NCI-H82 treated with DMSO at 0.1 percent for 48 hours (cell line): ENCODE measurements at regions not wholly inside any gene's neighbourhood (a gene's known extent, or its start where the extent isn't known, plus 50 kb on each side); places are given as distances from the start of the nearest gene placed in this dataset.

Experiments
- DNase-seq: peaks from one replicate; lab custom pipeline; 2025; ENCODE audit not compliant: unreplicated experiment; lab: John Stamatoyannopoulos, UW

DNA sequence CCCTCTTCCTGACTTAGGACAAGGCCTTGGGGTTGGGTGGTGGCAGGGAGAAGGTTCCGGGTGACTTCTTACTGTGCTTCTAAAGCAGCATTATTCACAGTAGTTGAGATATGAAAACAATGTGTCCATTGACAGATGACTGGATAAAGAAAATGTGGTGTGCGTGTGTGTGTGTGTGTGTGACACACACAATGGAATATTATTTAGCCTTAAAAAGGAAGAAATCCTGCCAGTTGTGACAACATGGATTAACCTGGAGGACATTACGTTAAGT, 128.1 kb upstream of the RASGRP1 start:
- no peak for DNase-seq

DNA sequence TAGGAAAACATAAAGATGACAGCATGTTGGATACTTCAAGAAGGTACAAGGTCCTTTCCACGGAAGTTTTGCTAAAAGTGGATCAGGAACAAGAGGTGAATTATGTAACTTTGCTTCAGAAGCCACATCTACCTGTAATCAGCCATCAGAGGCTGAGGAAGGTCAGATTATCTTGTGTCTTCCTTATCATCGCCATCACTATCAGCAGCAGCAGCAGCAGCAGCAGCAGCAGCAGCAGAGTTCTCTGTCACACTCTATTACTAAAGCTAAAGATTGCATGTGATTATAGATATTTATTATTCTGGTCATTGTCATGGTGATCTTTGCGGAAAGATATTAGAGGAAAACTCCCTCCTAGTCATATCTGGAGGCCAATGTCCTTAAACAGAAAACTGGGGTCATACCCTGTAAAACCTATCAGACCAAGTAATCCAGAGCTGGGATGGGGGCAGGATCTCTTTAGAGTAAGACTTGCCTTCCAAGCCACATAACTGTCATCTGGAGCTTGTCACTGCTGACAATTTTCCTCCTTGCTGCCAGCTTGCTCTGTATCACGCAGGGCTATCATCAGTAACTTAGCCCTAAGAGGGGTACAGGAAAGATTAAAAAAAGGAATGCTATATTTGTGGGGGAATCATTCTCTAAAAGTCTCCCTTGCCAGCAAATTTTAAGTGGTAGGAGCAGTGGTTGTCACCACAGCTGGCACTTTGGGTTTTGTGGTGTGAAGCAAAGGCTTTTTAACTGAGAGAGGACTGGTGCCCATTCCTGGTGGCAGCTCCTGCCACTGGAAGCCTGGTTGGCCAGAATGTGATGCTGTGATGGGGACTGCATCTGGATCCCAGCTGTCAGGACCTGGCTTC, 130.9 kb upstream of the RASGRP1 start:
- DNase-seq, result no peak

DNA sequence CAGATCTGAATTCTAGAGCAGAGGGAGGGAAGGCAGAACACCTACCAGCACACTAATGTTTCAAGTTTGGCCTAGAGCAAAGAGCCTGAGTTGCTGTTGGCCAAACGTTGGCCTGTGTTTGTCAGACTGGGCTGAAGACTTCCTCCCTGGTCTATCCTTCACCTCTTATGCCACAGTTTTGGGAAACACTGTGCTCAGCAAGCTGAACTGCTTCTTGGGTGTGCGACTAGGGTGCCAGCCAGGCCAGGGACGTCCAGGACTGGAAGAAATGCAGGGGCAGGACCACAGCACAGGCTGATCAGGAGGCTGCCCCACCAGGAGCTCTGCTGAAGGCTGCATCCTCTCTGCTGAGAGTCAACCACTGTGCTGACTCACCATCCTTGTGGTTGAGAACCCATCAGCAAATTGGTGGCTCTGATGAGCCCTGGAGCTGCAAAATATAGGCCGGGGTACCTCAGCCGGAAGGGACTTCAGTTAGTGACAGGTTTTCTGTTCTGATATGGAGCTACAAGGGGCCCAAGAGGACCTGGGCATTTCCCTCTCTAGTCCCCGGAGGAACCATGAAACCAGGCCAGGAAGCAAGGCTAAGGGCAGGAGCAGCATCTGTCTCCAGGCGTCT, 131.6 kb upstream of the RASGRP1 start:
- no peak for DNase-seq

DNA sequence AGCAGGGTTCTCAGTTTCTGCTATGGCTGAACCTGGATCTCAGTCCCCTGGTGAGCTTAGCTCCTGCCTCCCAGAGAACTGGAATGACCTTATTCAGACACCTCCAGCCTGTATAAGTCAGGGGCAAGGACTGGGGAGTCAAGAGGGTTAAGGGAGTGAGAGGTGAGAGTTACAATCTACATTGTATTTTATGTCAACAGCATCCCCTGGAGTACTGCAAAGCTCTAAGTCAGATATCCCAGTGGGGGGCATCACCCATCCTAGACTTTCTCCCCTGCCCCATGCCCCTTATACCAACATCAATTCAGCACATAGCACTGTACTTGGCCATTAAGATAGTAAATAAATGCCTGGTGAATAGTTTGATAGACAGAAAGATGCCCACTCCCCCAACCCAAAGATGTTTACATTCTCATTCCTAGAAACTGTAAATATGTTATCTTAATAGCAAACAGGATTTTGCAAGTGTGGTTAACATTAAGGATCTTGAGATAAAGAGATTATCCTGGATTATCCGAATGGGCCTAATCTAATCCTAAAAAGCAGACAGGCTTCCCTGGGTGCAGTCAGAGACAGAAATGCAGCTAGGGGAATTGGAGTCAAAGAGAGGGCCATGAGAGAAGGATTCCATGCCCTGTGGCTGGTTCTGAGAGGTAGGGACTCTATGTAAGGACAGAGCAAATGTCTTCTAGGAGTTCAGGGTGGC, 132.3 kb upstream of the RASGRP1 start:
- DNase-seq, result peak; percentile 30

DNA sequence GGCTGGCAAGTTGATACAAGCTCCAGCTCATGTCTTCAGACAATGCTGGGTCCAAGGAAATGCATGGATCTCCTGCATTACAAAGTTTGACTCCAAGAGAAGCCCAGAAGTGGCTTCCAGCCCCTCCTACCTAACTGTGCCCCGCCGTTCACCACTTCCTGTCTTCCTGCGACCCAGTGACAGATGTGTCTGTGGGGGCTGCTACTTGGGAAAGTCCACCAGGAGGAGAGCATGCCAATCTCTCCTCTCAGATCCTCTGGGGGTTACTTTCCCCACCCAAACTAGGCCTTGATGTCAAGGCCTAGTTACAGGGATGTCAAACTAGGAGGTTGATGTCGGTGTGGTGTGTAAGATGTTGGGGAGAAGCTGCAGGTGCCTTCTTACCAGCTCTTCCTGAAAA, 133.6 kb upstream of the RASGRP1 start:
- no peak for DNase-seq

DNA sequence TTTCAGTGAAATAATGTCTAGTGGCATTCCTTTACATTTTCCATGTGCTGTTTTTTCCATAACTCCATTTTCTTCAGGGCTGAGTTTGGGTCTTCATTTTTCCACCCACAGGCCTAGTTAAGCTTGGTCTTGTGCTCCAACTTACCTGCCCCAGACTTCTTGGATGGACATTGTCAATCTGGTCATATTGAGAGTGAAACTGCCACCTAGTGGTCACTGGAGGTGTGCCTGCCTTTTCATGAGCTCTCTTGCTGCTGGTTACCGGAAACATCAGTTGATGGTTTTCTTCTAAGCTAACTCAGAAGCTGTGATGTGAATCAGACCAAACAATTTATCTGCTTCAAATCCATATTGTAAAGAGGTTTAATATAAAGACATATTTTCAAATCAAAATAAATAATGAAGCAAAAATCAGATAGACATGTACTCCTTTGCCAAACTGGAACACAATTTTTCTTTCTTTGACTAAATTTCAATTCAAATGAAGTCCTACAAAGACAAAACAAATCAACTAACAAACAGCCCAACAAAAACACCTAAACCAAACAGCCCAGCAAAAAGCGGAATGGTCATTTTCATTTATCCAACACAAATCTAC, 135.1 kb upstream of the RASGRP1 start:
- no peak for DNase-seq

DNA sequence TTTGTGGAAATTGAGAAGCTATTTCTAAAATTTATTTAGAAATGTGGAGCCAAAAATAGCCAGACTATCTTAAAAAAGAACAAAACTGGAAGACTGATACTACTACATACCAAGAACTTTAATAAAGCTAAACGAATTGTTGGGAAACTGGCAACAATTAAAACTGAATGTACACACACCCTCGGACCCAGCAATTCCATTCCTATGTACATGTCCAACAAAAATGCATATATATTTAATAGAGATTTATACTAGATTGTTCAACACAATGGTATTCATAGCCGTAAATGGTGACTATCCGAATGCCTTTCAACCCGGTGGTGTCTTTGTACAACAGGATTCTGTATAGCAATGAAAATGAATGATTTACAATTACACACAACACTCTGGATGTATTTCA, 136.5 kb upstream of the RASGRP1 start:
- no peak for DNase-seq

DNA sequence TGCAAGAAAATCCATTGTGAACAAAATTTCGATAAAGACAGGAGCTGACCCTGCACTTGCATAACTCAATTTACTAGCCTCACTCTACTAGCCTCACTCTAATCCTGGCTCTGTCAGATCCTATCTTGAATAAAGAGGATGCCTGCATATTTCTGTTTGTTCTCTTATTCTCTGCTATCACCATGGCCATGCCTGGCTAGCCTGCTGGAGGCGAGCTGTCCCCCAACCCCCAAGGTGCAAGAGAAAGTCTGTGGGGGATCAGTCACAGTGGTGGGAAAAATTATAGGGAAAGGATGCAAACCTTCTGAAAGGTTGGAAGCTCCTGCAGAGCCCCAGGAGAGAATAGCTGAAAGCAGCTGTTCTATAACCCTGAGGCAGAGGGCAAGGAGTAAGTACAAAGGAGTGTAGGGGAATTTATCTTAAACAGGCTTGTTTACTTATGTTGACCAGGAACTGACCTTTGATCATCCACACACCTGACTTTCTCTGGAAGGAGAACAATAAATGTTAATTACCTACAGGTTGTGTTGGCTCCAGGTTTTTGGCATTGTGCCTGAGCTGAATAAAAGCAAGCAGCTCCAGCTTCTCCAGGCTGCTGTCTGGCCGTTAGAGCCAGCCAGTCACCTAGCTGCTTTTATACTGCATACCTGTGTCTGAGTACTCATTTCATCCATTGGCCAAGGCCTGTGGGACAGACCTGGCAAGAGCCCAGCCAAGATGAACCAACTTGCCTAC, 137.7 kb upstream of the RASGRP1 start:
- no peak for DNase-seq

DNA sequence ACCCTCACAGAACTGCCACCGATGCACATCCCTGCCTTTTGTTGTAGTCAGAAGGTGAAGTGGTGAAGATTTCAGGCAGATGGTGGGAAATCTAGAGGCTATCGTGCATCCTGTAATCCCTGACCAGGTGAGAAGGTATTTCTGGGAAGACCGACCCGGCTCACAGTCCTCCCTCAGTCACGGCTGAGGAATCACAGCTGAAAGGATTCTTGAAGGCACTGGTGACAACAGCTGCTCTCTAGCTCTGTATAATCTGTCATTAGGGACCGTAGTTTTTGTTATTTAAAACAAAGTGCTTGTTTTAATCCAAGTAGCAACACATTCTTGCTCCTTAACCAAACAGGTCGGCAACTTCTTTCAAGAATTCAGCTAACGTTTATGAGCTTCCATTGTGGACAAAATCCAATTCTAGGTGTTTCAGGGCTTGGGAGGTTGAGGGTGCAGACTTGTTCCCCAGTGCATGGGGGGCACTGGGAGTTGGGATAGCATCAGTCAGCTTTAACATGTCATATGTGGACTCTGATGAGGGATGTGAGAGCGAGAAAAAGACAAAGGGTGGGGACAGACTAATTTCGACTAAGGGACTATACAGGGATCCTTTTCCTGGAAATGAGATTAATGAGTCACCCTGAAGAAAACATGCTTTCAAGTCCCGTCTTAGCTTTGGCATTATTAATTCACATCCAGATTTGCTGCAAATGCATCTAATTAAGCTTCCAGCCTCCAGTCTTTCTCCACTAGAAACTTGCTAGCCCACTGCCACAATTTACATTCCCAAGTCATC, 141.0 kb upstream of the RASGRP1 start:
- no peak for DNase-seq

DNA sequence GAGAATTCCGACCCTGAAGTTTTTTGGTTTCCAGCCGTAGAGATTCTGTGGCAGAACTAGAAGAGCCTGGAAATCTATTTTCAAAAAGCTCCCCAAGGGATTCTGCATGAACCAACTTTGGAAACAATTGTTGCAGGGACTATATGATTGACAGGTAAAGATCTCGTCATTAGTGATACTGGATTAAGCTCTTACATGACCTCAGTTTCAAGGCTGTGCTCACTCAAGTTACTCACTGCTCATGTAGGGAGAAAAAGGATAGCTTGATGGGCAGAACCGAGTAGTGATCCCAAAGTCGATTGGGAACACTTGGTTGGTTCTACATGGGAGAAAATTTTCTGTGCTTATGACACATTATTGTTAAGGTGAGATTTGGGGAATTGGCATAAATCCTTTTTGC, 142.3 kb upstream of the RASGRP1 start:
- DNase-seq, result no peak

DNA sequence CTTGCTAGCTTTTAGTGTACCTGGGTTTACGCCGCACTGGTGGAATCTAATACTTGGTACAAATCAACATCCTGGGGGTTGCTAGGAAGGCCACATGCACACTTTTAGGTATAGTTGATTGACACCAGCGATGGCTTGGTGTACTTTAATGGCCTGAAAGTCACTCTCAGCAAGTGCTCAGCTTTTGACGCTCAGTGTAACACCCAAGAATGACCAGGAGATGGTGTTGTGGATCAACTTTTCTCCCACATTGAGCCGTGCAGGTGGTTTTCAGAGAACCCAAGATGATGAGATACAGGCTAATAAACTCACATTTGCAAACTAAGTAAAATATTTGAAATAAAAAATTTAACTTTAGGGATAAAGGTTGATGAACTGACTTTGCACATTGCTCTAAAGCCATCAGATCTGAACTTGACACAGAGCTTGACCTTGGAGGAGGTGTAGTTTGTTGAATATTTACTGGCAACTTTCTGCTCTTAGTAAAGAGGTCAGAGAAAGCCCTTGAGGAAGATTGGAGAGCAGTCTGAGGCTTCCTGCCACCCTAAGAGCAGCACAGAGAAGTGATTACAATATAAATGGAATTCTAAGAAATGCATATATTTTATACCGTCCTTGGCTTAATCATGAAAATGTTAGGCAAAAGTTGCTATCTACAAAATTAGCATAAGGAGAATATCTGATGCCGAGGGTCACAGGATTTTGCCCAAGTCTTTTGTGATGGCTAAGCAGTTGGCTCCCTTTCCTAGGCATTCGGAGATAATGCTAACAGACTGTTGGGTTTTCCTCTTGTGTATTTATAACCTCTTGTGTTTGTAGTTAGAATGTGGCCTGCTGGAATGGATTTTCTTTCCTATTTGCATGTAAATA, 143.4 kb upstream of the RASGRP1 start:
- peak; percentile 20 for DNase-seq

DNA sequence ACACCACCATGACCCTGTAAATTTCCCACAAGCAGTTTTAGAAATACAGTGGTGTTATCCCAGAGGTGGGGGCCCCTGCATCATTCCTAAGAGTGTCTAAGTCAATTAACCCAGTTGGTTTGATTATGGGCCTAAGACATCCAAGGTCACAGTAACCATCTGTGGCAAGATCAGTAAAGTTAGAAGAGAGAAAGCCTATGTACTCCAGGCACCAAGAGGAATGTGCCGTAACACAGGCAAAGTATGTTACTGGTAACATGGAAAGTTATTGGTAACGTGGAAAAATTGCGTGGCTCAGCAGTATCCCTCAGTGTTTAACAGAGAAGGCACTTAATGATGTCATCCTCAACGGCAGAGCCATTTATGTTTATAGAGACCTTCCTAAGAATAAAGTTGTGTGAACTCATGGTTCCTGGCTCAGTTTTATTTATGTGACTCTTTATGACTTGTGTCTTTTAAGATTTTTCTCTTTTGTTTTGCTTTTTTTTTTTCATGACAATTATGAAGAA, 144.1 kb upstream of the RASGRP1 start:
- no peak for DNase-seq

DNA sequence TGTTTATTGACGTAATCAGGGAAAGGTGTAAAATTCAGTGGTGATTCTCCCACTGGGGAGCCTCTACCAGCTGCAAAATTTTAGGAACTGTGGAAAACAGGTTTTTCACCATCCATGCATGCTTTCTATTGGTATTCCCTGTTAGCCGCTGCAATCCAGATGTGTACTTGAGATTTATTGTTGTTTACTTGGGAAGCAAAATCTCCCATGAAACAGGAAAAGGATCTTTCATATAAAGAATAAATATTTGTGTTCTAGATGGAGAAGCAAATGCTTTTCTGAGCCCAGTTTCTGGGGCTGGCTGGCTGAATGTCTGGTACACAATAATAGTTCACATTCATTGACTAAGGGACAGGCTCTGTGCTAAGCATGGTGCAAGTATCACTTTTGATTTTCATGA, 144.6 kb upstream of the RASGRP1 start:
- DNase-seq, result no peak

DNA sequence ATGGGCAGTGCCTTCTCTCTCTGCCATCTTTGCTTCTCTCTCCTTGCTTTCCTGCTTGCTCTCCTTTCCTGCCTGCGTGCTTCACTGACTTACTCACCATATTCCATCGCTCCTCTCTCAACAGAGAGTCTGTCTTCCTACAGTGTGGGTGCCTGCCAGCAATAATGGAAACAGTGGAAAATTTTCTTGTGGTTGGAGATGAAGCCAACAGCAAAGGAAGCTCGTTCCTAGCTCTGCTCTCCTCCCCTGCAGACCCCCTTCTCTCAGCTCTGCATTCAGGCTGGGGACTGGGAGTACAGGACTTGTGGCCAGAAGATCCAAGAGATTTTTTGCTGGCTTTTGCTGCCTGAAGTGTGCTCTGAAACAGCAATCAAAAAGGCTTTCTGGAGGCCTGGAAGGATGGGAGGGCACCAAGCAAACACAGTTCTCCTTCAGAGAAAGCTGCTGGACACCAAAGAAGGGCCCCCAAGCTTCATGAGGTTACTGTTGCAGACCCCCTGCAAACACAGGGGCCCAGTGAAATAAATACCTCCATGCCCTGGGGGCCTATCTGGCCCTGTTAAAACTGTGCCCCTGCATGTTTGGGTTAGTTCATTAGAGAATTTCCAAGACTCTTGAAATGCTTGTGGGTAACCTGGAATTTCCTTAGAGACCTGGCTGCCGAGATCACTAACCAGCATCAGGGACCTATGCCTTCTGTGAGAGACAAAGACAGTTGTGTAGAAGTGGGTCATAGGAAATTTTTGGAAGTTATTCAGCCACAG, 149.9 kb upstream of the RASGRP1 start:
- no peak for DNase-seq

DNA sequence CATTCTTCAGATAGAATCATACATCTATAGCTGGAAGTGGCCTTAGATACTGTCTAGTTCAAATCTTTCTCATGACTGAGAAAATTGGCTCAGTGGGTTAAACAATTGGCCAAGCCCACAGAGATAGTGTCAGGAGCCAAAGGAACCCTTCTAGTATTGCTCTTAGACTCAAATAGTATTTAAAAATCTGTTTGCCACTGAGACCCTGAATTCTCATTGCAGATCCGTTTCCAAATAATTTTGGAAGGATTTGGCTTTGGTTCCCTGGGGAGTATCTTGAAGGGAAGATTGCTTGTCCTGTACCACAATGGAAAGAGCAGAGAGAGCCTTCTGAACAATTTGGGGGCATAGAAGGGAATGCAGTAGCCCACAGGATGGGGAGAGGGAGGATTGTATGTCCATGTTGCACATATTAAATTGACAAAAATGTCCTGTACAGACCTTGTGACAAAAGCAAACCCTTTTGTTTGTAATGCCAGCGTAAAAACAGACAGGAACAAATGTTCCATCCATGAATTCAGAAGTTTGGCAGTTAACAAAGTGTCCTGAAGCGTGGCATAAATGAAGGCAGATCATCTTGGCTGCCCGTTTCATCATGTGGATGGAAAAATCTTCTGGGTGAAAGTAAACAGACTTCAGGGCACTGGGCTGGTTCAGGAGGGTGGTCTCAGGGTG, 156.4 kb upstream of the RASGRP1 start:
- no peak for DNase-seq

DNA sequence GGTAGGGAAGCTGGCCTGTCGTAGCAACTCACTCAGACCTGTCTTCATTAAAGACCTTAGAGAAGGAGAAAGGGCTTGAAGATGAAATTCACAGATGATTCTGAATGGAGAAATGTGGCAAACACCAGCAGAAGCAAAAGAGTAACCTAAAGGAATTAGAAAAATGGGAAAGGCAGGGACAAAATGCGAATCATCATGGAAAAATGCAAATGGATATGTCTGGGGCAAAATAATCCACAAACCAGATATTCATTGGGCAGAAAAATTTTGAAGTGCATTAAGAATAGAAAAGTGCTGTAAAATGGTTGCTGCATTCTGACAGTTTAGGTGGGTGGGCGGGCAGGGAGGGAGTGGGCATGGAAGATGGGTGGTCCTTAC, 156.9 kb upstream of the RASGRP1 start:
- DNase-seq, result no peak

DNA sequence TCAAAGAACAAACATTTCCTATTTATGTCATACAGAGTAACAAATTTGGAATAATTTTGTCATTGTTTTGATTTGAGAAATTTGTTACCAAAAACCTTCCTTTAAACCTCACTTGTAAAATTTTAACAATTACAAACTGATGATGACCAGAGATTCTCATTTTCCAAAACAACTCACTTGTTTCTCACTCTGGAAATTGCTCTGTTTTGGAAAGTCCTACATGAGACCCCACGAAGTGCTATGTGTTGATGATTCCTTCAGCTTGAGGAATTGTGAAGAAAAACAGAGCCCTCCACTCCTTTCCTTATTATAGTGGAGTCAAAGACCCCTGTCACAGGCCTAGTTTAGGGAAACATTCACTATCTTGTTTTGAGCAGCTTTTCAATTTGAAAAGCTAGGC, 157.6 kb upstream of the RASGRP1 start:
- no peak for DNase-seq

DNA sequence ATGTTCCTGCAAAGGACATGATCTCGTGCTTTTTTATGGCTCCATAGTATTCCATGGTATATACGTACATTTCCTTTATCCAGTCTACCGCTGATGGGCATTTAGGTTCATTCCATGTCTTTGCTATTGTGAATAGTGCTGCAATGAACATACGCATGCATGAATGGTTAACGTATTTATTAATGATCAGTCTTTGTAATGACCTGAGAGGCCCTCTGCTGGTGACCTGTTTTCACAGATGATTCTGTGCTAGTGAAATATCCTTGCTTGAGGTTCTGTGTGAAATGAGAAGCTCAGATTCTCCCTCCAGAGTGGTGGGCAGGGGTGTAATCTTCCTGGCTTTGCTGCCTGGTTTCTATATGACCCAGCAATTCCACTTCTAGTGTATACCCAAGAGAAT, 160.2 kb upstream of the RASGRP1 start:
- no peak for DNase-seq
